Neural crest cell (in vitro differentiated cells): ENCODE measurements at regions not wholly inside any gene's neighbourhood (a gene's known extent, or its start where the extent isn't known, plus 50 kb on each side); places are given as distances from the start of the nearest gene placed in this dataset.

Source experiments
- DNase-seq: peaks from one replicate; pipeline ENCODE4 v3.0.0; 2021; ENCODE audit warnings: low read depth, mixed read lengths, low spot score
- H3K27ac Mint-ChIP-seq: one replicate; pipeline ENCODE4 v1.8.0; 2021; ENCODE audit warnings: mild to moderate bottlenecking, mixed read lengths; ENCODE audit not compliant: unreplicated experiment
- H3K27me3 Mint-ChIP-seq: 2 replicates; pipeline ENCODE4 v1.8.0; 2021; ENCODE audit warnings: low read depth, mild to moderate bottlenecking, mixed read lengths
- H3K36me3 Mint-ChIP-seq: 2 replicates; pipeline ENCODE4 v1.8.0; 2021; ENCODE audit warnings: low read depth, mild to moderate bottlenecking, mixed read lengths
- H3K4me1 Mint-ChIP-seq: 2 replicates; pipeline ENCODE4 v1.8.0; 2021; ENCODE audit warnings: mixed read lengths
- H3K4me3 Mint-ChIP-seq: one replicate; pipeline ENCODE4 v1.8.0; 2021; ENCODE audit warnings: mild to moderate bottlenecking, mixed read lengths
- H3K9me3 Mint-ChIP-seq: 2 replicates; pipeline ENCODE4 v1.8.0; 2021; ENCODE audit warnings: mixed read lengths
- CTCF ChIP-seq: fragments of 200-600 bp; sonication (generic); conservative IDR thresholded peaks from 2 replicates; pipeline ENCODE4 v1.5.0; 2021; ENCODE audit warnings: antibody characterized with exemption, mild to moderate bottlenecking

GRCh38 chr16:63752347-63752746 is 1369.5 kb downstream of the CDH11 start:
- Mint-ChIP-seq H3K4me1 (no peaks in the 10 kb centered on the region), H3K4me3 (no peak overlapping the region)

GRCh38 chr16:63749276-63749675 is 1372.6 kb downstream of the CDH11 start:
- Mint-ChIP-seq H3K4me3 (no peak overlapping the region), H3K4me1 (no peaks in the 10 kb centered on the region), H3K36me3 (peaks cover 2% of the 10 kb centered on the region), H3K9me3 (peaks cover 5% of the 10 kb centered on the region), H3K27me3 (no peaks in the 10 kb centered on the region), H3K27ac (no peak overlapping the region)
- DNase-seq: no peak
- no peak for TF ChIP-seq CTCF

More at GRCh38 chr16:63752347-63752746, 1369.5 kb downstream of the CDH11 start:
- H3K27ac Mint-ChIP-seq: no peak overlapping the region
- DNase-seq: no peak
- H3K36me3 Mint-ChIP-seq: peaks cover 2% of the 10 kb centered on the region
- peaks cover 5% of the 10 kb centered on the region for H3K9me3 Mint-ChIP-seq
- no peaks in the 10 kb centered on the region for H3K27me3 Mint-ChIP-seq
- TF ChIP-seq CTCF: no peak

DNA sequence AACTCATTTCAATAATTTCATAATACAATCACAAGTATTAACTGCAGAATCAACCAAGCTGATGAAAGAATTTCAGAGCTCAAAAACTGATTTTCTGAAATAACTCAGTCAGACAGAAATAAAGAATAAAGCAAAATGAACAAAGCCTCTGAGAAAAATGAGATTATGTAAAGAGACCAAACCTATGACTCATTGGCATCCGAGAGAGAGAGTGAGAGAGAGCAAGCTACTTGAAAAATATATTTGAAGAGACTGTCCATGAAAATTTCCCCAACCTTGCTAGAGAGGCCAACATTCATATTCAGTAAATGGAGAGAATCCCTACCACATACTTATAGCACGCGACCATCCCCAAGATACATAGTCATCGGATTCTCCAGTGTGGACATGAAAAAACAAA is 1376.4 kb downstream of the CDH11 start:
- no peak for DNase-seq
- Mint-ChIP-seq H3K4me1 (no peaks in the 10 kb centered on the region), H3K9me3 (no peaks in the 10 kb centered on the region), H3K27me3 (no peaks in the 10 kb centered on the region), H3K36me3 (no peaks in the 10 kb centered on the region), H3K27ac (no peak overlapping the region), H3K4me3 (no peak overlapping the region)
- no peak for TF ChIP-seq CTCF

GRCh38 chr16:63744077-63744874 is 1377.6 kb downstream of the CDH11 start:
- Mint-ChIP-seq H3K27me3 (no peaks in the 10 kb centered on the region), H3K4me1 (no peaks in the 10 kb centered on the region), H3K36me3 (no peaks in the 10 kb centered on the region), H3K27ac (peak overlapping the region; percentile 70), H3K4me3 (no peak overlapping the region), H3K9me3 (no peaks in the 10 kb centered on the region)
- DNase-seq: no peak
- TF ChIP-seq CTCF: no peak

DNA sequence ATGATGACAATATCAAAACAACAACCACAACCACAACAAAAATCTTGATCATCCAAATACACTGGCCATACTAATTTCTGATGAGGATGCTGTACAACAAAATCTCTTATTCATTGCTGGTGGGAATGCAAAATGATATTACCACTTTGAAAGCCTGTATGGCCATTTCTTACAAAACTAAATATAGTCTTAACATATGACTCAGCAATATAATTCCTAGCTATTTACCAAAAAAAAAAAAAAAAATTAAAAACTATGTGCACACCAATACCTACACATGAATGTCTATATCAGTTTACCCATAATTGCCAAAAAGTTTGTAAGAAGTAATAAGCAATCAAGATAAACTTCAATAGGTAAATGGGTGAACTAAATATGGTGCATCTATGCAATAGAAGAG is 1379.7 kb downstream of the CDH11 start:
- Mint-ChIP-seq H3K27ac (no peak overlapping the region), H3K4me3 (no peak overlapping the region), H3K9me3 (no peaks in the 10 kb centered on the region), H3K4me1 (no peaks in the 10 kb centered on the region), H3K36me3 (no peaks in the 10 kb centered on the region), H3K27me3 (no peaks in the 10 kb centered on the region)
- no peak for DNase-seq
- no peak for TF ChIP-seq CTCF
